Midbrain (tissue), 1 donor: ENCODE measurements at regions not wholly inside any gene's neighbourhood (a gene's known extent, or its start where the extent isn't known, plus 50 kb on each side); places are given as distances from the start of the nearest gene placed in this dataset.
A peak's percentile ranks its signal among the peaks of the same experiment; 100 is the strongest.
"Not testable (repeated sequence)": the region's sequence is repeated elsewhere in the genome, so short reads cannot be mapped to it uniquely, and the experiment has no call there.

Source experiments
- DNase-seq: peaks from one replicate; lab custom pipeline; 2025; lab: John Stamatoyannopoulos, UW

DNA sequence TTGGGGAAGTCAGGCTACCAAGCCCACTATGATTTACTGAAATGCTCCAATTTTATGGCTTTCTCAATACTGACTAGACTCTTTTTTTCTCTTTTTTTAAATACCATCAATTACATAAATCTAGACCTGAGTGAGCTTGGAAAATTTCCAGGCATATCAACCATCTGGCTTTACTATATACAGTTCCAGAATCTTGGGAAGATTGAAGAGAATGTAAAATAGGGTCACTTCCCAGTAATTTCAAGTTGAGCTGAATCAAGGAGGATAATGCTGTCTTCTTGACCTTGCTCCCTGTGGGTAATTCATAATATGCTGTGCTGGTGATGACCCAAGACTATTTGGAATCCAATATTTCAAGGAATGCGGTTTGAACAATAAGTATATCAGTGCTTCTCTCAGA is 108.1 kb downstream of the MAP3K21 start:
- DNase-seq, result no peak

DNA sequence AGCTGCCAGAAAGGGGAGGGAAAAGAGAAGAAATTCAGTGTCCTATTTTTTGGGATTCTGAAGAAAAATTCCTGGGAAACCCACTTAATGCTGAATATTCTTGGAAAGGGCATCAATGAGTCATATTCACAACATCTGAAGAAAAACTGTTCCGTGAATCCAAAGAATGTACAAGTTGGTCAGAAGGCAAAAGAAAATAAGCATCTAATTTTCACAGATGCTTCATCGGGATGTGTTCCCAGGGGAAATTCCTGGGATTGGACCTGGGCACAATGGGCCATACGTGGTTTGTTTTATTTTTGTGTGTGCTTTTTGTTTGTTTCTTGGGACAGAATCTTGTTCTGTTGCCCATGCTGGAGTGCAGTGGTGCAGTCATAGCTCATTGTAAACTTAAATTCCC is 112.2 kb downstream of the MAP3K21 start:
- DNase-seq, result no peak

DNA sequence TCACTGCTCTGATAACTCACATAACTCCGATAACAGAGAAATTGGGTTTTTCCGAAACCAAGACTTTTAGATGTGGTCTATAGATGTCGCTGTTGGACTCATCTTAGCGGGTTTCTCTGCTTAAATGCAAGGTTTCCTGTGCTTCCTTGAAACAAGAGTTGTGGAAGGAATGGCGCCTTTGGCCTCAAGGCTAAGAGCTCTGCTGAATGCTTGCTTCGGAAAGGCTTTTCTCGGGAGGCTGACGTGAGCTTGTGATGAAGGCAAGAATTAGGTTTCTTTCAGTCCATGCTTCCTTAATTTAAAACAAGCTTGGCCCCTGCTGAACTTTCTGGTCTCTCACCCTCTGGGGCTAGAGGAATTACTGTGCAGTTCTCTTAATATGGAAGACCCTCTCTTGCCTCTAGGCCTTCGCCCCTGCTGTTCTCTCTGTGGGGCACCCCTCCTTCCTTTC is 113.5 kb downstream of the MAP3K21 start:
- peak; percentile 60 for DNase-seq

DNA sequence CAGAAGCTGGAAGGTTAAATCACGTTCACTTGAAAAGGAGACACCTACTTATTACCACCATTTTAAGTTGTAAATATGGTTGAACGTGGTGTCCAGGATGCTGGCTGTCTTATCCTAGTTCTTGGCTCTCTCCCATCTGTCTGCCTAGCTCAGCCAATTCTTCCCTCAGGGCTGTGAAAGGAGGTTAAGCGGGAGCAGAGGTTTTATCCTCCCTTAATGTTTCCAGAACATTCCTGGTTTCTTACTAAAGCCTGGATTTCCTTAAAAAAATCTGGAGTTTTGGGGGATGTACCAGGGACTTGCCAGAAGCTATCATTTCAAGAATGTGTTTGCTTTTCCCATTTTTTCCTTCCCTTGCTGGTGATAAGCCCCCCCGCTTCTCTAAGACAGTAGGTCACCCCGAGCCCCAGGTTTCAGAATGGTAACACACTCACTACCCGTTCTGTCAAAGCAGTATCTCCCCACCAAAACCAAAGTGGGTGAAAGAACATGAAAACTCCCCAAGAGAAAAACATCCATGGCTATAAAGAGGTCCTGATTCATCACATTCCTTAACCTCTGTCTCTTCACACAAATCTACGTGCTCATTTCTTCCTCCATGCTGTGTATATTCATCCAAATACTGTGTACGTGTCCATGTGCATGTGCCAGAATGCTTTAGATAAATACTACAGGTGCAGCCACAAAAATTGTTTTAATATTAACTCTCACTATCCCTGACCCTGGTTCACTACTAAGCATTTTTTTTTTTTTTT is 114.7 kb downstream of the MAP3K21 start:
- no peak for DNase-seq

DNA sequence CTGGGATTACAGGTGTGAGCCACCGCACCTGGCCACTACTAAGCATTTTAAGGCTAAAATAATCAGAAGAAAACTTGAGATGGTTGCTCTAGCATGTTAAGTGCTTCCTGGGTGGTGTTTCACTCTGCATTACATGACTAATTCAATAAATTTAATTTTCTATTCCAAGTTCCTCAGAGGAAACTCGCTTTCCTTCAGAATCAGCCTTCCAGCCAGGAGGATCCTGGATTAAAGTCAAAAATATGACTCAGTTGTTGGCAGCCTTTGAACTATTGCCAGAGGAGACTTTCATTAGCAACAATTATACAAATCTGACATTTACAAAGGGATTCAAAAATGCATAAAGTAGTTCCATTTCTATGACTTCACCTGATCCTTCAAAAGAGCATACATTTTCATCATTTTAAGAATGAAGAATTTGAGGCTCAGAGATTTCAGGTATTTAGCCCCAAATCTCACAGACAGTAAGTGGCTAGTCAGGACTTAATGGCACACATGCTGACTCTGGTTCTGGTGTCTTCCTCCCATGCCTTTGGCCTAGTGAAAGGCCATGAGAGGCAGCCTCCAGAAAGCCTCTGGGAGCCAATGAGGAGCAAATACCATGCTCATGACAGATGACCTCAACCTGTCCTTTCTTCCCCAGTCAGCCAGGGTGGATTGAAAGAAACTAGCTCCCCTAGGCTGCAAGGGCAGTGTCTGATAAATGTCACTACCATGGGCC is 115.7 kb downstream of the MAP3K21 start:
- no peak for DNase-seq

DNA sequence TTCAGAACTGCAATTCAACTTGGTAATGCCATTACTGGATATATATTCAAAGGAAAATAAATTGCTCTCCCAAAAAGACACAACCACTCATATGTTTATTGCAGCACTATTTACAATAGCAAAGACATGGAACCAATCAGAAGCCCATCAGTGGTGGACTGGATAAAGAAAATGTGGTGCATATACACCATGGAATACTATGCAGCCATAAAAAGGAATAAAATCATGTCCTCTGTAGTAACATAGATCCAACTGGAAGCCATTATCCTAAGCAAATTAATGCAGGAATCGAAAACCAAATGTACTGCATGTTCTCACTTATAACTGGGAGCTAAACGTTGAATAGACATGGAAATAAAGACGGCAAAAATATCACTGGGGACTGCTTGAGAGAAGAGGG is 117.0 kb downstream of the MAP3K21 start:
- DNase-seq, result no peak

DNA sequence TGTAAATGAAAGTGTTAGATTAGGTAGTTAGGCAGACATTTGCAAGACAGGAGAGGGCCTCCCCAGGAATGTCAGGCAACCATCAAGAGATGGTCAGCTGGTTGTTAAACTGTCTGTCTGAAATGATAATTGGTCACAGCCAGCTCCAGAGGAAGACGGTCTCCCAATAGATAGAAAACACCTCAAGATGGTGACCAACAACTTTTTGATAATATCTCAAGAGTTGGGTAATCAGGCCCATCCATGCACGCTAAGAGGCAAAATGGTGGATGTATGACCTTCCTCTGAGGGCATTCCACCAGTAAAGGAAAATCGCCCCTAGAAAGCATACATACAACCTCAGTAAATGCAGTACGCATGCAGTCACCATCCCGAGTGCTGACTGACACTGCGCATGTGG is 118.2 kb downstream of the MAP3K21 start:
- DNase-seq, result no peak

DNA sequence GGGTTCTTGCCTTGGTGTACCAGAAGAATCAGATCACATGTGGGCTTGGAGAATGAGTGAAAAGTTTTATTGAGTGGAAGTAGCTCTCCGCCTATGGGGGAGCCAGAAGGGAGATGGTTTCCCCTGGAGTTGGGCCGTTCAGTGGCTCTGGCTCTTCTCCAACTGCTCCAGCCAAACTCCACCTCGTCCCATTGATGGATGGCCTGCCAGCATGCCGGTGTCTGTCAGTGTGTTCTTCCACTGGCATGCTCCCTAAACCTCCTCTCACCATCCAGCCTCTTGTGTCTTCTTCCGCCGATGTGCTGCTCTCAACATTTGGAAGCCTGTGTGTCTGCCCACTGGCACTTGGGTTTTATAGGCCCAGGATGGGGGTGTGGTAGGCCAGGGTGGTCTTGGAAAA is 119.4 kb downstream of the MAP3K21 start:
- DNase-seq, result no peak

DNA sequence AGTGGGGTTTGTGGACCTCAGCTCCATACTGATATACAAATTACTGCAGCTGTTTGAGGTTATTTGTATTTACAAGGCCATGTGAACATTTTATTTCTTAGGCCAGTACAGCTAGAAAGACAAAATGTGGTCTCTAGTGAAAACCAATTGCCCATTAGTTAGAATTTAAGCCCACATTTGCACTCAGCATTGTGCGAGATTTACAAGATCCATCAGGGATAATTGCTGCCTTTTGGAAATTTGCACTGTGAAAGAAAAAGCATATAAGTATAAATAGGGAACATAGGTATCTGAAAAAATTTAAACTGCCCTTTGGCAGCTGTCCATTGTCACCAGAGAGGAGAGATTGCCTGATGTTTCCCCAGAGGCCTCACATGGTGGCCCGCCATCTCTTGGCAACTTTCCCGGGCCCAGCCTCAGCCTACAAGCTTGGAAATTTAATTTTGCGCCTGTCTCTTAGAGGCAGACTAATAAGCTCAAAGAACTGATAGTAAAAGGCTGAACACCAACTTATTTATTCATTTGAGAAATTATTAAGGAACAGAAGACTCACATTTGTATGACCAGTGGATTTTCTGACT is 120.7 kb downstream of the MAP3K21 start:
- DNase-seq, result no peak

DNA sequence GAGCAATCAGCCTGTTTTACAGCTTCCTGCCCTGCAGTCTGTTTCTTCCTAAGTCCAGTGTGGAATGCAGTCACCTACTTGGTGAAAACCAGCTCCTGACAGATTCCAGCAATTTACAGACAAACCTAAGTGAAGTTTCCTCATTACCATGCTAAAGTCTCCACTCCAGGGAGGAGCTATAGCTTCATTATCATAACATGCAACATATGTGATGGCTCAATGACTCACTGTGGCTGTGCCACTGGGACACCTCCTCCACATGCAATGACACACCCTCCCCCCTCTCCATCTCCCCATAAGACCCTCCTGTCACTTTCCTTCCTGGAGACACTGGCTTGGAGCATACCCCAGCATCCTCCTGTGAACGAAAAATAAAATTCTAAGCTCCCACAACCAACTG is 125.2 kb downstream of the MAP3K21 start:
- no peak for DNase-seq

DNA sequence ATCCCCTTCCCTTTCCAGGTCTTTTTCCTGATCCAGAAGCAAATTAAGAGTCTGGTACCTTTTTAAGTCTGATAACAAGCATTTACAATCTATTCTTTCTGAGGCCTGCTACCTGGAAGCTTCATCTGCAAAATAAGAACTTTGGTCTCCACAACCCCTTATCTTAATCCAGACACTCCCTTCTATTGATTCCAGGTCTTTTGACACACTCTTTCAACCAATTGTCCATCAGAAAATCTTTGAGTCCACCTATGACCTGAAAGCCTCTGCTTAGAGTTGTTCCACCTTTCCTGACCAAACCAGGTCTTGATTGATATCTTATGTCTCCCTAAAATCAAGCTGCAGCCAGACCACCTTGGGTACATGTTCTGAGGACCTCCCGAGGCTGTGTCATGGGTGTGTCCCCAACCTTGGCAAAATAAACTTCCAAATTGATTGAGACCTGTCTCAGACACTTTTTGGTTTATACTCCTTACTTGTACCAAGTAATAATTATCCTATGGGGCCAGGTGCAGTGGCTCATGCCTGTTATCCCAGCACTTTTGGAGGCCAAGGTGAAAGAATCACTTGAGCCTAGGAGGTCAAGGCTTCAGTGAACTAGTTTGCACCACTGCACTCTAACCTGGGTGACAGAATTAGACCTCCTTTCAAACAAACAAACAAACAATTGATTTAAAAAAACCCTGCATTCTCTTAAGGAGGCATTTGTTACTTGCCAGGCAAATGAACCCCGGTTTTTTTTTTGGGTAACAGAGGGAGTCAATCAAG is 126.1 kb downstream of the MAP3K21 start:
- no peak for DNase-seq

DNA sequence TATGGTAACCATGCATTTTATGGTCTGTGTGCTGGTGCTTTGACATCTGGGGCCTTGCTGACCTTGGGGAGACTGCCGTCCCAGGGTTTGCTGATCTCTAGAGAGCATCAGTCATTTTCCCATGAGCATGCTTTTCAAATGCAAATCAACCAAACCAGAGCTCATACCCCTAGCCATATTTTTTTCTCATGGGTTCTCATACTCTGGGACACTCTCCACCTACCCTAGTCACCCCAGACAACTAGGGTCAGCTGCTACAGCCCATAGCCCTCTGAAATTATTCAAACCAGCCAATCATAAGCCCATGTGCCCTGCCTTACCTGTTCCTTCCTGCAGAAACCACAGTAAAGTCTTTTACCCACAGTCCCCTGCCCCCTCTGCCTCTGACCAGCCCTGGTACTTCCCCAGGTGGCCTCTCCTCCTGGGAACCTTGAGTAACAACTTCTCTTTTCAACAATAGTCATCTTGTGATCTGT is 132.0 kb downstream of the MAP3K21 start:
- DNase-seq, result no peak

DNA sequence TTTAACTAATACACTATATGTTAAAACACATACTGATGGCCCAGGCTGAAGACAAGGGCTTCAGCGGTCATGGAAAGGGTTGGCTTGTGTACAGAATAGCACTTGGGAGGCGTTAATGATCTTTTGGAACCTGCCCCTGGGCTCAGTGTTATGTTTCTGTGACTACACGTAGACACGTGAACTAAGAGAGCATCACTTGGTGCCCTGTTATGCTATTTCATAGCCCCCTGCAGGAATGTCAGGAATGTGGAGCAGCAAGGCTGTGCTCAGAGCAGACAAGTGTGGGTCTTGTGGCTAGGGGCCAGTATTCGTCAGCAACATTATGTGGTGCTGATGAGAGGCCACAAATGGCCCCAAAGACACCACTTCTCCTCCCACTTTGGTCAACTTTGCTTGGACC is 132.4 kb downstream of the MAP3K21 start:
- no peak for DNase-seq

DNA sequence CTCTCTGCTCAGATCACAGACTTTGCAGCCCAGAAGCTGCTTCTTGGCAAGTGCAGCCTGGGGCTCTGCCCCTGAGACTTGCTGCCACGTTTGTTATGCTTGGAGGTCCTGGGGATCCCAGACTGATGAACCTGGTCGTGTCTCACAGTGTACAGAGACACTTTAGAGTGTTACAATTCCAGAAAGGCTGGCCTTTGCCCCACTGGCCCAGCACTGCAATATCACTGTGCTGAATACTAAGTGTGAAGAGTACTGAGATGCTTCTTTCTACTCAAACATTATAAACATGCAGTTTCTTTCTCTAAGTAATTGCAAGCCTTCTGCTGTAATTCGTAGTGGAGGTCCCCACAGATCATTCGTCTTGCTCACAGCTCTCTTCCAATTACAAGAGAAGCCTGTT is 133.2 kb downstream of the MAP3K21 start:
- DNase-seq, result no peak

DNA sequence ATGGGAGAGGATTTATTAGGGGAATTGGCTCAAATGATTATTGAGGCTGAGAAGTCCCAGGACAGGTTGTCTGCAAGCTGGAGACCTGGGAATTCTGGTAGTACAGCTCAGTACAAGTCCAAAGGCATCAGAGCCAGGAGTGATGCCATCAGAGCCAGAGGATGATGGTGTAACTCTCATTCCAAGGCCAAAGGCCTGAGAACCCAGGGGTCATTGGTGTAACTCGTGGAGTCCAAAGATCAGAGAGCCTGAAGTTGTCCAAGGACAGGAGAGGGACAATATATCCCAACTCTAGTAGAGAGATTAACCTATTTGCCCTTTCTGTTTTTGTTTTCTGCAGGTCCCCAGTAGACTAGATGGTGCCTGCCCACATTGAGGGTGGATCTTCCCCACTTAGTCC is 134.3 kb downstream of the MAP3K21 start:
- DNase-seq, result no peak

DNA sequence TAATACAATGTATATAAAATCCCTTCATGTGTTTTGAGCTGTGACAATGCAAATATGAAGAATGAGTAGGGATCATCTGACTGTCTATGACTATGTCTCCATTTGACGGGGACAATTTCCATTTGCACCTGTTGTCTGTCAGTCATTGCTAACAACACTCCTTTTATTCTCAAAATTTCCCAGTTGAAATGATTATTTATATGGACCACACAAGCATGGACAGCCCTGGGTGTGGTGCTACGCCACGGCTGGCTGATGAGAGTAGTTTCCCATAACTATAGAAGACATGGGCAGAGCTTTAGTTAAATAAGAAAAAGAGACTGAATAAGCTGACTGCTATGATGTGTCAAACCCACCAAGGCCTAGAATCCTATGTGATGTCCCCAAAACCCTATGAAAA is 135.8 kb downstream of the MAP3K21 start:
- DNase-seq, result no peak

DNA sequence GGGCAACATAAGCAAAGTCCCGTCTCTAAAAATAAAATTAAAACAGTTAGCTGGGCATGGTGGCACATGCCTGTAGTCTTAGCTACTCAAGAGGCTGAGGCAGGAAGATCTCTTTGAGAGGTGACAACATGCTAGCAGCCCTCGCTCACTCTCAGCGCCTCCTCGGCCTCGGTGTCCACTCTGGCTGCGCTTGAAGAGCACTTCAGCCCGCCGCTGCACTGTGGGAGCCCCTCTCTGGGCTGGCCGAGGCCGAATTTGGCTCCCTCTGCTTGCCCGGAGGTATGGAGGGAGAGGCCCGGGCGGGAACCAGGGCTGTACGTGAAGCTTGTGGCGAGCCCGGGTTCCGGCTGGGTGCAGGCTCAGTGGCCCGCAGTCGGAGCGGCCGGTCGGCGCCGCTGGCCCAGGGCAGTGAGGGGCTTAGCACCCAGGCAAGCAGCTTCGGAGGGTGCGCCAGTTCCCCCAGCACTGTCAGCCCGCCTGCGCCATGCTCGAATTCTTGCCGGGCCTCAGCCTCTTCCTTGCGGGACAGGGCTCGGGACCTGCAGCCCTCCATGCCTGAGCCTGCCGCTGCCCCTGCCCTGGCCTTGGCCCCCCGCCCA is 138.3 kb downstream of the MAP3K21 start:
- DNase-seq, result no peak

DNA sequence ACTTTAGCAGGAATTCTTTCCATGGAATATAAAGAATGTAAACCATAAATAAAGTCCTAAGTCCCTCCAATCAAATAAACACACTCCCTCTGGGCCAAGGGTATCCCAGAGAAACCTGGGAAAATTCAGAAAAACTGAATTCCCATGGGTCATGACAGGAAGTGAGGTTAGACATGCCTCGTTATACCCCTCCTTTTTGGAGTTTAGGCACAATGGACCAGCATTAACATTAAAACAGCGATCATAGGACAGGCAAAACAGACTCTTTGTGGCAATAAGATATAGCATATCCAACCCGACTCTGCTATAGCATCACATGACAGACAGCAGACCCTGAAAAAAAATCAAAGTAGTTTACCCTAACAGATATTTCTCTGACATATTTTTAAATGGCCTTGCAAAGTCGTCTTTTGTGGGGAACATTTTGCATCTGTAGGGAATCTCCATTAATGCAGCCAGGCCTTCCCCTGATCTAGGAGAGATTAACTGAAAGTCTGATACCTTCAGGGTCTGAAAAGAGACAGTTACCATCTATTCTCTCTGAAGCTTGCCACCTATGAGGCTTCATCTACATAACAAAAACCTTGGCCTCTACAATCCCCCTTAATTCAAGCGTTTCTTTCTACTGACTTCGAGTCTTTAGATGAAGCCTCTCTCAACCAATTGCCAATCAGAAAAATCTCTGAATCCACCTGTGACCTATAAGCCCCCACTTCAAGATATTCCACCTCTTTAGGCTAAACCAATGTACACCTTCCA is 143.0 kb upstream of the KCNK1 start:
- no peak for DNase-seq

DNA sequence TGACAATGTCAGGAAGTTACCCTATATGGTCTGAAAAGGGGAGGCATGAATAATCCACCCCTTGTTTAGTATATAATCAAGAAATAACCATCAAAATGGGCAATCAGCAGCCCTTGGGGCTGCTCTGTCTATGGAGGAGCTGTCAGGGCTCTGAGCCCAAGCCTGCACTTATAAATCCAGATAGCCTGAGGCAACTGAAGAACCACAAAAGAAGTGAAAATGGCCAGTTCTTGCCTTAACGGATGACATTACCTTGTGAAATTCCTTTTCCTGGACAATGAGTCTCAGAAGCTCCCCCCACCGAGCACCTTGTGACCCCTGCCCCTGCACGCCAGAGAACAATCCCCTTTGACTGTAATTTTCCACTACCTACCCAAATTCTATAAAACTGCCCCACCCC is 142.1 kb upstream of the KCNK1 start:
- DNase-seq, result not testable (repeated sequence)

DNA sequence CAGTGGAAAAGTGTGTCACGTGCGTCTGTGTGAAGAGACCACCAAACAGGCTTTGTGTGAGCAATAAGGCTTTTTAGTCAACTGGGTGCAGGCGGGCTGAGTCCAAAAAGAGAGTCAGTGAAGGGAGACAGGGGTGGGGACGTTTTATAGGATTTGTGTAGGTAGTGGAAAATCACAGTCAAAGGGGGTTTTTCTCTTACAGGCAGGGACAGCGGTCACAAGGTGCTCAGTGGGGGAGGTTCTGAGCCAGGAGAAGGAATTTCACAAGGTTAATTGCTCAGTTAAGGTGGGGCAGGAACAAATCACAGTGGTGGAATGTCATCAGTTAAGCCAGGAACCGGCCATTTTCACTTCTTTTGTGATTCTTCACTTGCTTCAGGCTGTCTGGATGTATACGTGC is 141.1 kb upstream of the KCNK1 start:
- DNase-seq, result not testable (repeated sequence)

DNA sequence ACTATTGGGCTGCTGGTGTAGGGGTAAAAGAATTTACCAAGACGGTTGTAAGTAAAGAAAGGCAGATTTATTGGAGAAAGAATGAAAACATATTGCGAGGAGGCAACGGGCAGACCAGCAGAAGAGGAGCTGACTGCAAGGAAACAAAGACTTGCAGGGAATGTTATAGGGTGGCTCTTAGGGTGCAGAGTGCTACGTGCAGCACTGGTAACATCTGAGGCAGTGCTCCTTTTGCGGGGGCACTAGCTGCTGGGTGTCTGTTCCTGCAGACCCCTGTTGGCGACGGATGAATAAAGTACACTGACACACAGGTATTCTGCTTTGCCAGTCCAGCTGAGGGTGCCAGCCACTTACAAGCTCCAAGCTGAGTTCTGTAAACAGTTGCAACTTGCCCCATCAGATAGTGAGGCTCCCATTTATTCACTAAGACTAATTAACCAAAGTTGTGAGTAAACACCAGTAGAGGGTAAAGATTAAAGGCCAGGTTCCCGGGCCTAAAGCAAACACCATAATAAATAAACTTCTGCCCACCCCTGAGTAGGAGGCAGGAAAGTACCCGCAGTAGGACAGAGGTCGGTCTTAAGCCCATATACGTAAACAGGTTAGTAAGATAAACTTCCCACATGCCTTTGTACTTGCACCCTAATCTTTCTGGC is 140.2 kb upstream of the KCNK1 start:
- DNase-seq, result no peak
